Erythroblast (primary cell): ENCODE measurements at regions not wholly inside any gene's neighbourhood (a gene's known extent, or its start where the extent isn't known, plus 50 kb on each side); places are given as distances from the start of the nearest gene placed in this dataset.

Experiments
- GATA1 ChIP-seq: IDR thresholded peaks from 2 replicates; pipeline ENCODE4 v1.6.1; 2011; ENCODE audit warnings: low read depth, mild to moderate bottlenecking, control low read depth, low read length, moderate library complexity
- POLR2A ChIP-seq: IDR thresholded peaks from 2 replicates; pipeline ENCODE4 v1.6.1; 2011; ENCODE audit warnings: mild to moderate bottlenecking, low read length

DNA sequence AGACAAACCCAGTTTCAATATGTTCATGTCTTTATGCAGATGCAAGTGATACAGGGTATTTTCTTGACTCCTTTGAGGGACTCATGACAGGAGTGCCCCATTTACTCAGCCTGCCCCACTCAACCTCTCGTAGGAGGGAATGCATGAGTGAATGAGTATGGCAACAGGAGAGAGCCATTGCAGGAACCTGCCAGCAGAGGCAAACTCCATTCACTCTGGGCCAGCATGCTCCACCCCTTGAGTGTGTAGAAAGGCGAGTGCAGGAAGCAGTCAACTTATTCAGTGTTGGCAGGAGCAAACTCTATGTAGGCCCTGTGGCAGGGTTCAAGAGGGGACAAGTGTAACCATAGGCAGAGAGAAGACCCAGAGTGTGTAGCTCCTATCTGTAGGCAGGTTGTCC is 1526.3 kb downstream of the PLA2G4A start:
- no peak for TF ChIP-seq POLR2A
- no peak for TF ChIP-seq GATA1
